ENCODE measurements at regions not wholly inside any gene's neighbourhood (a gene's known extent, or its start where the extent isn't known, plus 50 kb on each side); places are given as distances from the start of the nearest gene placed in this dataset.

DNA sequence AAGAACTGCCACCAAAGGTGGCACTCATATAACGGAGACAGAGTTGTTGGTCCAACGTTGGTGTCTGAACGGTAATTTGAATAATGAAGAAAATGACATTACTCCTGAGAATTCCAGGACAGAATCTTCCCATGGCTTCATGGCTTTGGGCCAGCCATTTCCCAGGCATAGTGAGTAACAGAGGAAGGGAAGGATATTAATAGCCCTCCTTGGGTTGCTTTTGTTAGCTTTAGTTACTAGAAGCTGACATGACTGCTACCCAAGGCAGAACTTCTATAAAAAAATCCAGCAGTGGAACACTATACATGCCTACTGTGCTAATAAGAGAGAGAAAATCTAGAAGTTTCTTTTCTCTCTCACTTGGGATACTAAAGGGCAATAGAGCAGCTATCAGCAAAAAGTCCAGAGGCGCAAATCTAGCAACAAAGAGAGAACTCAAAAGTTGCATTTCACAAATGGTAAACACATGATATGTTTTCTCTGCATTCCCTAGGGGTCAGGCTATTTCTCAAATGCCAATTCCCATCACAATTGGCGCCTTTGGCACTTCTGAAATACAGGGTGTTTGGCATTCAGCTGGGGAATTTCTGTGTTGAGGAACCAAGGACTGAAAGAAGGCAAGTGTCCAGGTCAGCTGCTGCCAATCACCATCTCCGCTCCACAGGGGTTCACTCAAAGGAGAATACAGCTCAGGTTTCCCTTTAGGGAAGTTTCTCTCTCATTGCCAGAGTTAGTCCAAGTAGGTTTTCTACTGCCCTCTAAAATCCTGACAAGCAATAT lies 160.8 kb upstream of the KYNU start (continued):
- TF ChIP-seq, protein P1, sequence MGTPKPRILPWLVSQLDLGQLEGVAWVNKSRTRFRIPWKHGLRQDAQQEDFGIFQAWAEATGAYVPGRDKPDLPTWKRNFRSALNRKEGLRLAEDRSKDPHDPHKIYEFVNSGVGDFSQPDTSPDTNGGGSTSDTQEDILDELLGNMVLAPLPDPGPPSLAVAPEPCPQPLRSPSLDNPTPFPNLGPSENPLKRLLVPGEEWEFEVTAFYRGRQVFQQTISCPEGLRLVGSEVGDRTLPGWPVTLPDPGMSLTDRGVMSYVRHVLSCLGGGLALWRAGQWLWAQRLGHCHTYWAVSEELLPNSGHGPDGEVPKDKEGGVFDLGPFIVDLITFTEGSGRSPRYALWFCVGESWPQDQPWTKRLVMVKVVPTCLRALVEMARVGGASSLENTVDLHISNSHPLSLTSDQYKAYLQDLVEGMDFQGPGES (IDR thresholded peaks at IDR 0.05; ENCODE audit: low read depth, low read length), result no peak

DNA sequence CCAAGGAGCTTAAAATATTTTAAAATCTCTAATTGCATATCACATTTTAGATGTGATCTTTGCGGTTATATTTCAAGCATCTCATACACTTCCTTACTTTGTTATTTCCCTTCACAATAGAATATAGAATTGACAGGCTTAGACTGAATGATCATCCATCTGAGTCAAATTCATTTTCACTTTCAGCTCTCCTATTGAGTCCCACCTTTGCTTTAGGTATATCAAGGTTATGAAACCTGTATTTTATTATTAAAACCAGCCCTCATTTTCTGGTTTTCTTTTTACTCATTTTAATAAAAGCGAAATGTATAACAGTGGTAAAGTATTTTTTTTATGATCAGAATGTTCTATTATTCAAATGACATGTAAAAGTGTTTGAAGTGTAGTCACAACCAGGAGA lies 162.9 kb upstream of the KYNU start:
- WGBS (ENCODE audit: low lambda C conversion rate), result 53% methylated on average over 2 of the region's 2 CpGs
- Histone ChIP-seq H3K9me3 (no peaks in the 10 kb centered on the region), H3F3A (replicated peaks; ENCODE audit: insufficient read depth) (no peaks in the 10 kb centered on the region), H3K4me2 (no peak overlapping the region), H3K9me2 (no peaks in the 10 kb centered on the region), H3K27ac (ENCODE audit: low read depth in 2 of 2, low read length in 1 of 2) (no peak overlapping the region), H2AFZ (ENCODE audit: low read depth) (no peak overlapping the region), H3K27me3 (ENCODE audit: insufficient read depth) (no peaks in the 10 kb centered on the region), H3K4me3 (ENCODE audit: low read depth in 2 of 2, low read length in 1 of 2) (no peak overlapping the region), H3K9ac (no peak overlapping the region), H3K36me3 (replicated peaks in 1 of 2; ENCODE audit: control insufficient read depth in 1 of 2, insufficient read depth in 2 of 2, low read length in 1 of 2) (no peaks in the 10 kb centered on the region), H3K79me2 (ENCODE audit: insufficient read depth) (no peaks in the 10 kb centered on the region), H4K20me1 (ENCODE audit: insufficient read depth) (no peaks in the 10 kb centered on the region), H3K4me1 (ENCODE audit: control insufficient read depth in 1 of 2, insufficient read depth in 2 of 2, low read depth in 1 of 2, low read length in 1 of 2) (no peaks in the 10 kb centered on the region)
- no peak for TF ChIP-seq FOXM1 (IDR thresholded peaks at IDR 0.05; ENCODE audit: low read depth)
- no peak for TF ChIP-seq RAD21 (IDR thresholded peaks at IDR 0.05; ENCODE audit: low read length)
- no peak for TF ChIP-seq RFX5 (IDR thresholded peaks at IDR 0.05; ENCODE audit: low read length)
- no peak for TF ChIP-seq GABPA (IDR thresholded peaks at IDR 0.05; ENCODE audit: low read depth)
- TF ChIP-seq, protein P2, sequence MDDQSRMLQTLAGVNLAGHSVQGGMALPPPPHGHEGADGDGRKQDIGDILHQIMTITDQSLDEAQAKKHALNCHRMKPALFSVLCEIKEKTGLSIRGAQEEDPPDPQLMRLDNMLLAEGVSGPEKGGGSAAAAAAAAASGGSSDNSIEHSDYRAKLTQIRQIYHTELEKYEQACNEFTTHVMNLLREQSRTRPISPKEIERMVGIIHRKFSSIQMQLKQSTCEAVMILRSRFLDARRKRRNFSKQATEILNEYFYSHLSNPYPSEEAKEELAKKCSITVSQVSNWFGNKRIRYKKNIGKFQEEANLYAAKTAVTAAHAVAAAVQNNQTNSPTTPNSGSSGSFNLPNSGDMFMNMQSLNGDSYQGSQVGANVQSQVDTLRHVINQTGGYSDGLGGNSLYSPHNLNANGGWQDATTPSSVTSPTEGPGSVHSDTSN (IDR thresholded peaks at IDR 0.05), result no peak
- TF ChIP-seq NRF1 (IDR thresholded peaks at IDR 0.05; ENCODE audit: low read depth, low read length), result no peak
- TF ChIP-seq TCF12 (IDR thresholded peaks at IDR 0.05), result no peak
- ChIA-PET POLR2A (no interaction called here), CTCF (no interaction called here)
- no peak for DNase-seq

DNA sequence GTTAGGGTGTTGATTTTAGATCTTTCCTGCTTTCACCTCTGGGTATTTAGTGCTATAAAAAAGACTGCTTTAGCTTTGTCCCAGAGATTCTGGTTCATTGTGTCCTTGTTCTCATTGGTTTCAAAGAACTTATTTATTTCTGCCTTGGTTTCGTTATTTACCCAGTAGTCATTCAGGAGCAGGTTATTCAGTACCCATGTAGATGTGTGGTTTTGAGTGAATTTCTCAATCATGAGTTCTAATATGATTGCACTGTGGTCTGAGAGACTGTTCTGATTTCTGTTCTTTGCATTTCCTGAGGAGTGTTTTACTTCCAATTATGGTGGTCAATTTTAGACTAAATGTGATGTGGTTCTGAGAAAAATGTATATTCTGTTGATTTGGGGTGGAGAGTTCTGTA lies 167.1 kb upstream of the KYNU start:
- CTCF ChIA-PET, result no interaction called here
- no peaks in the 10 kb centered on the region for H3F3A ChIP-seq (replicated peaks; ENCODE audit: insufficient read depth)
- no peak overlapping the region for H2AFZ ChIP-seq (ENCODE audit: low read depth)
- no peaks in the 10 kb centered on the region for H3K9me3 ChIP-seq
- POLR2A ChIA-PET, result no interaction called here
- H3K4me2 ChIP-seq, result no peak overlapping the region
- no peak for DNase-seq
- no peak overlapping the region for H3K4me3 ChIP-seq (ENCODE audit: low read depth in 2 of 2, low read length in 1 of 2)
- TF ChIP-seq RAD21 (IDR thresholded peaks at IDR 0.05; ENCODE audit: low read length) (no peak), FOXM1 (IDR thresholded peaks at IDR 0.05; ENCODE audit: low read depth) (no peak), TAF1 (IDR thresholded peaks at IDR 0.05; ENCODE audit: borderline replicate concordance, low read depth, low read length) (no peak), POLR2AphosphoS5 (IDR thresholded peaks at IDR 0.05; ENCODE audit: low read depth, low read length) (no peak), SMC3 (IDR thresholded peaks at IDR 0.05; ENCODE audit: low read depth, low read length) (no peak), TEAD4 (IDR thresholded peaks at IDR 0.05; ENCODE audit: borderline replicate concordance, insufficient read depth) (no peak), NFIC (IDR thresholded peaks at IDR 0.05; ENCODE audit: borderline replicate concordance) (no peak), SIN3A (IDR thresholded peaks at IDR 0.05; ENCODE audit: borderline replicate concordance, low read depth, low read length) (no peak), GABPA (IDR thresholded peaks at IDR 0.05; ENCODE audit: low read depth) (no peak), MXI1 (IDR thresholded peaks at IDR 0.05; ENCODE audit: low read depth, low read length) (no peak), RXRA (IDR thresholded peaks at IDR 0.05; ENCODE audit: borderline replicate concordance, low read depth) (no peak), FOXJ3 (CRISPR knock-in tag; IDR thresholded peaks at IDR 0.05) (no peak), RFX5 (IDR thresholded peaks at IDR 0.05; ENCODE audit: low read length) (no peak)
- TF ChIP-seq, protein P3, sequence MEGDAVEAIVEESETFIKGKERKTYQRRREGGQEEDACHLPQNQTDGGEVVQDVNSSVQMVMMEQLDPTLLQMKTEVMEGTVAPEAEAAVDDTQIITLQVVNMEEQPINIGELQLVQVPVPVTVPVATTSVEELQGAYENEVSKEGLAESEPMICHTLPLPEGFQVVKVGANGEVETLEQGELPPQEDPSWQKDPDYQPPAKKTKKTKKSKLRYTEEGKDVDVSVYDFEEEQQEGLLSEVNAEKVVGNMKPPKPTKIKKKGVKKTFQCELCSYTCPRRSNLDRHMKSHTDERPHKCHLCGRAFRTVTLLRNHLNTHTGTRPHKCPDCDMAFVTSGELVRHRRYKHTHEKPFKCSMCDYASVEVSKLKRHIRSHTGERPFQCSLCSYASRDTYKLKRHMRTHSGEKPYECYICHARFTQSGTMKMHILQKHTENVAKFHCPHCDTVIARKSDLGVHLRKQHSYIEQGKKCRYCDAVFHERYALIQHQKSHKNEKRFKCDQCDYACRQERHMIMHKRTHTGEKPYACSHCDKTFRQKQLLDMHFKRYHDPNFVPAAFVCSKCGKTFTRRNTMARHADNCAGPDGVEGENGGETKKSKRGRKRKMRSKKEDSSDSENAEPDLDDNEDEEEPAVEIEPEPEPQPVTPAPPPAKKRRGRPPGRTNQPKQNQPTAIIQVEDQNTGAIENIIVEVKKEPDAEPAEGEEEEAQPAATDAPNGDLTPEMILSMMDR (IDR thresholded peaks at IDR 0.05), result no peak
- TF ChIP-seq, protein P1 (IDR thresholded peaks at IDR 0.05; ENCODE audit: low read depth, low read length), result no peak
- TF ChIP-seq, protein P2 (IDR thresholded peaks at IDR 0.05), result no peak
- H3K4me1 ChIP-seq (ENCODE audit: control insufficient read depth in 1 of 2, insufficient read depth in 2 of 2, low read depth in 1 of 2, low read length in 1 of 2), result no peaks in the 10 kb centered on the region
- no peak overlapping the region for H3K9ac ChIP-seq
- H3K27me3 ChIP-seq (ENCODE audit: insufficient read depth), result no peaks in the 10 kb centered on the region
- no peaks in the 10 kb centered on the region for H3K9me2 ChIP-seq
- no peak overlapping the region for H3K27ac ChIP-seq (ENCODE audit: low read depth in 2 of 2, low read length in 1 of 2)
- no peaks in the 10 kb centered on the region for H3K36me3 ChIP-seq (replicated peaks in 1 of 2; ENCODE audit: control insufficient read depth in 1 of 2, insufficient read depth in 2 of 2, low read length in 1 of 2)
- H3K79me2 ChIP-seq (ENCODE audit: insufficient read depth), result no peaks in the 10 kb centered on the region
- WGBS (ENCODE audit: low lambda C conversion rate), result 36% methylated on average over 1 of the region's 1 CpG
- no peaks in the 10 kb centered on the region for H4K20me1 ChIP-seq (ENCODE audit: insufficient read depth)
